DOHH2 (cell line): ENCODE measurements at regions not wholly inside any gene's neighbourhood (a gene's known extent, or its start where the extent isn't known, plus 50 kb on each side); places are given as distances from the start of the nearest gene placed in this dataset.

Experiments used
- H3F3A ChIP-seq: fragments of 200-600 bp; sonication (generic), shearing (Covaris generic); 2 replicates; pipeline ENCODE4 v1.6.0; 2016; ENCODE audit warnings: antibody characterized with exemption, mild to moderate bottlenecking; ENCODE audit not compliant: control insufficient read depth, insufficient read depth
- H3K27ac ChIP-seq: fragments of 200-600 bp; sonication (generic); 2 replicates; pipeline ENCODE4 v1.5.1; 2014; ENCODE audit warnings: low read depth, mild to moderate bottlenecking, low read length, moderate library complexity
- H3K27me3 ChIP-seq: fragments of 200-600 bp; sonication (generic); 2 replicates; pipeline ENCODE4 v1.6.1; 2014; ENCODE audit warnings: mild to moderate bottlenecking, low read length, mixed read lengths; ENCODE audit not compliant: control insufficient read depth
- H3K36me3 ChIP-seq: fragments of 200-600 bp; sonication (generic); 2 replicates; pipeline ENCODE4 v1.6.1; 2014; ENCODE audit warnings: mild to moderate bottlenecking, low read length, moderate library complexity, mixed read lengths; ENCODE audit not compliant: control insufficient read depth
- H3K4me1 ChIP-seq: fragments of 200-600 bp; sonication (generic); 2 replicates; pipeline ENCODE4 v1.6.1; 2014; ENCODE audit warnings: mild to moderate bottlenecking, low read length, mixed read lengths; ENCODE audit not compliant: control insufficient read depth
- H3K4me2 ChIP-seq: fragments of 200-600 bp; sonication (generic); 2 replicates; pipeline ENCODE4 v1.6.0; 2014; ENCODE audit warnings: mild to moderate bottlenecking, low read length, moderate library complexity
- H3K4me3 ChIP-seq: fragments of 200-600 bp; sonication (generic); 2 replicates; pipeline ENCODE4 v1.5.1; 2014; ENCODE audit warnings: mild to moderate bottlenecking, low read length, mixed read lengths
- H3K79me2 ChIP-seq: fragments of 200-600 bp; sonication (generic); 2 replicates; pipeline ENCODE4 v1.6.1; 2014; ENCODE audit warnings: mild to moderate bottlenecking, low read length, mixed read lengths; ENCODE audit not compliant: control insufficient read depth
- H3K9me2 ChIP-seq: fragments of 200-600 bp; sonication (generic); replicated peaks from 2 replicates; pipeline ENCODE4 v1.6.1; 2014; ENCODE audit warnings: mild to moderate bottlenecking, low read length, mixed read lengths; ENCODE audit not compliant: control insufficient read depth
- H3K9me3 ChIP-seq: fragments of 200-600 bp; sonication (generic); 2 replicates; pipeline ENCODE4 v1.6.1; 2014; ENCODE audit warnings: antibody characterized with exemption, low read length, mixed read lengths; ENCODE audit not compliant: control insufficient read depth, insufficient read depth
- H4K20me1 ChIP-seq: fragments of 200-600 bp; sonication (generic); 2 replicates; pipeline ENCODE4 v1.6.0; 2014; ENCODE audit warnings: low read depth, mild to moderate bottlenecking, antibody characterized with exemption, low read length, moderate library complexity; ENCODE audit not compliant: control insufficient read depth, insufficient read depth
- EZH2phosphoT487 ChIP-seq: fragments of 200-600 bp; sonication (generic); IDR thresholded peaks from 2 replicates; pipeline ENCODE4 v1.6.1; 2017; ENCODE audit warnings: borderline replicate concordance, mild to moderate bottlenecking, antibody characterized with exemption, low read length, moderate library complexity, mixed read lengths
- TF ChIP-seq, protein P1 (sequence below): fragments of 200-600 bp; sonication (generic); IDR thresholded peaks from one replicate; pipeline ENCODE4 v1.5.1; 2014; ENCODE audit warnings: antibody characterized with exemption, mild to moderate bottlenecking, low read depth, low read length; ENCODE audit not compliant: poor library complexity, severe bottlenecking

GRCh38 chr11:122494221-122494620, 161.3 kb upstream of the UBASH3B start:
- H3K9me3 ChIP-seq, result no peaks in the 10 kb centered on the region
- H3K79me2 ChIP-seq, result no peaks in the 10 kb centered on the region
- H3K27me3 ChIP-seq, result 0 out of 2 replicates have a peak, but pooled peaks cover 2% of the 10 kb centered on the region
- TF ChIP-seq EZH2phosphoT487, result no peak
- TF ChIP-seq, protein P1, sequence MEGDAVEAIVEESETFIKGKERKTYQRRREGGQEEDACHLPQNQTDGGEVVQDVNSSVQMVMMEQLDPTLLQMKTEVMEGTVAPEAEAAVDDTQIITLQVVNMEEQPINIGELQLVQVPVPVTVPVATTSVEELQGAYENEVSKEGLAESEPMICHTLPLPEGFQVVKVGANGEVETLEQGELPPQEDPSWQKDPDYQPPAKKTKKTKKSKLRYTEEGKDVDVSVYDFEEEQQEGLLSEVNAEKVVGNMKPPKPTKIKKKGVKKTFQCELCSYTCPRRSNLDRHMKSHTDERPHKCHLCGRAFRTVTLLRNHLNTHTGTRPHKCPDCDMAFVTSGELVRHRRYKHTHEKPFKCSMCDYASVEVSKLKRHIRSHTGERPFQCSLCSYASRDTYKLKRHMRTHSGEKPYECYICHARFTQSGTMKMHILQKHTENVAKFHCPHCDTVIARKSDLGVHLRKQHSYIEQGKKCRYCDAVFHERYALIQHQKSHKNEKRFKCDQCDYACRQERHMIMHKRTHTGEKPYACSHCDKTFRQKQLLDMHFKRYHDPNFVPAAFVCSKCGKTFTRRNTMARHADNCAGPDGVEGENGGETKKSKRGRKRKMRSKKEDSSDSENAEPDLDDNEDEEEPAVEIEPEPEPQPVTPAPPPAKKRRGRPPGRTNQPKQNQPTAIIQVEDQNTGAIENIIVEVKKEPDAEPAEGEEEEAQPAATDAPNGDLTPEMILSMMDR, result no peak
- H3K4me1 ChIP-seq, result no peaks in the 10 kb centered on the region
- no peak overlapping the region for H3K4me3 ChIP-seq
- H3K27ac ChIP-seq, result no peak overlapping the region
- no peaks in the 10 kb centered on the region for H3F3A ChIP-seq
- H4K20me1 ChIP-seq, result no peaks in the 10 kb centered on the region
- no peak overlapping the region for H3K4me2 ChIP-seq
- no peaks in the 10 kb centered on the region for H3K9me2 ChIP-seq
- H3K36me3 ChIP-seq, result no peaks in the 10 kb centered on the region

DNA sequence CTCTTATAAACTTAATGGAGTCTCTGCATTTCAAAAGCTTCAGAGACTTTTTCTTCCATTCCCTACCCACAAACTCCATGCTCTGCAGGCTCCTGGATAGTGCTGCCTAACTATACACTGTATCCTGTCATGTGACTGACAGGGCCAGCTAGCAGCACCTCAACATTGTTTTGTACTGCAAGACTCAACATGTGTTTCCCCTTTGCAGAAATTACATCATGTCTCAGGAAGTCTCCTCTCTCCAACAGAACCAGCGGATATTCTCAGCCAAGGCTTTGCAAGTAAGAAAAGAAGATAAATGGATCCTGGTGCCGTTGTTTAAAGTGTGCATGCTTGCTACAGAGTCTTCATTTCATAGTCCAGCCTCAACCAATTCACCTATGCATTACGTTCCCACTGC, 164.0 kb upstream of the UBASH3B start:
- TF ChIP-seq, protein P1, result no peak
- TF ChIP-seq EZH2phosphoT487, result no peak
- Histone ChIP-seq H3K4me3 (no peak overlapping the region), H3K27me3 (peaks cover 9% of the 10 kb centered on the region; the same call in 1 of the 2 replicates), H3K4me1 (no peaks in the 10 kb centered on the region), H3K9me2 (no peaks in the 10 kb centered on the region), H3K27ac (no peak overlapping the region), H3K4me2 (no peak overlapping the region), H3K36me3 (no peaks in the 10 kb centered on the region), H3K9me3 (no peaks in the 10 kb centered on the region), H3F3A (no peaks in the 10 kb centered on the region), H4K20me1 (no peaks in the 10 kb centered on the region), H3K79me2 (no peaks in the 10 kb centered on the region)

GRCh38 chr11:122488892-122489706, 166.4 kb upstream of the UBASH3B start:
- H3K9me2 ChIP-seq, result no peaks in the 10 kb centered on the region
- H3K27me3 ChIP-seq, result peaks cover 12% of the 10 kb centered on the region; the same call in 1 of the 2 replicates
- H3K27ac ChIP-seq, result no peak overlapping the region
- no peak overlapping the region for H3K4me3 ChIP-seq
- TF ChIP-seq, protein P1, result no peak
- no peak for TF ChIP-seq EZH2phosphoT487
- no peaks in the 10 kb centered on the region for H3K4me1 ChIP-seq
- no peaks in the 10 kb centered on the region for H3K79me2 ChIP-seq
- H3K4me2 ChIP-seq, result no peak overlapping the region
- H4K20me1 ChIP-seq, result no peaks in the 10 kb centered on the region
- no peaks in the 10 kb centered on the region for H3K36me3 ChIP-seq
- H3K9me3 ChIP-seq, result no peaks in the 10 kb centered on the region
- no peaks in the 10 kb centered on the region for H3F3A ChIP-seq
